ENCODE measurements at regions not wholly inside any gene's neighbourhood (a gene's known extent, or its start where the extent isn't known, plus 50 kb on each side); places are given as distances from the start of the nearest gene placed in this dataset.
"Not testable (repeated sequence)": the region's sequence is repeated elsewhere in the genome, so short reads cannot be mapped to it uniquely, and the experiment has no call there.

GRCh38 chr16:22683730-22684573, 130.0 kb upstream of the HS3ST2 start:
- DNase-seq: no peak

GRCh38 chr16:22684574-22685458, 129.1 kb upstream of the HS3ST2 start:
- no peak for DNase-seq

DNA sequence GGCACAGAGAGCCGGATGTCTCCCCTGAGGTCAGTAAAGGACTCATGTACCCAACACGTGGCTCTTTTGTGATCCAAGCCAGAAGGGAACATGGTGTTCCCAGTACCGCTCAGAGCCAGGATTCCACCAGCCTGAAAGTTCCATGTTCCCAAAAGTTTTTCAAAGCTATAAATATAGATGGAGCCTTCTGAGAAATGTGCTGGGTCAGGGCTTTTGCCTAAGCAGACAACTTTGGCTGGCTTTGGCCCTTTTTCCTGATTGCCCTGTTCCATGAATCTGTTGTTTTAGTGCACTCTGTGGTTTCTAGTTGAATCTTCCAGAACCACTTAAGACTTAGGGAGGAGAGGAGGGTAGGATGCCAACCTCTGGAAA, 128.5 kb upstream of the HS3ST2 start:
- no peak for DNase-seq

DNA sequence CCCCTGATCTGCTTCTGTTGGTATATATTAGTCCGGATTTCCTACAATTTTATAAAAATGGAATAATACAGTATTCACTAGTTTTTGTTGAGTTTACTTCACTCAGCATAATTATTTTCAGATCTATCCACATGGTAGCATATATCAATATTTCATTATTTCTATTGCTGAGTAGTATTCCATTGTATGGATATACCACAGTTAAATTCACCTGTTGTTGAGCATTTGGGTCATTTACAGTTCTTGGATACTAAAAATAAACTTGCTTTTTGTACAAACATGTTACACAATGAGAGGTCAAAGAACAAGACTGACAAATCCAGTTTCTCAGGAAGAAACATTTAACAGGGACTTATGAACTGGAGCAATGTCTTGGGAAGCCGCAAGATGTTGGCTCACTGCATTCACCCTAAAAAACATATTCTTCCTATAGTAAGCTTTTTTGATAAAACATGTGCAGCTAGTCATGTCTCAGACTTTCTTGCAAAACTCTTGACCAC, 126.9 kb upstream of the HS3ST2 start:
- DNase-seq: no peak

DNA sequence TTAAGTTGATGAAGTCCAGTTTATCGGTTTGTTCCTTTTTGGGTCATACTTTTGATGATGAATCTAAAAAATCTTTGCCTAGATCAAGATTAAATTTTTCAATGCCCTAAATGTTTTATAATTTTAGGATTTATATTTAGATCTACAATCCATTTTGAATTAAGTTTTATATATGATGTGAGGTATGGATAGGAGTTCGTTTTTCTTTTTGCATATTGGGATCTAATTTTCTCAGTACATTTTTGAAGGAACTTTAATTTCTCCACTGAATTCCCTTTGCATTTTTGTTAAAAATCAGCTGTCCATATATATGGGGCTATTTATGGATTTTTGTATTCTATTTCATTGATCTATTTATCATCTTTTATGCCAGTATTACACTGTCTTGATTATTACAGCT, 125.5 kb upstream of the HS3ST2 start:
- DNase-seq: no peak

DNA sequence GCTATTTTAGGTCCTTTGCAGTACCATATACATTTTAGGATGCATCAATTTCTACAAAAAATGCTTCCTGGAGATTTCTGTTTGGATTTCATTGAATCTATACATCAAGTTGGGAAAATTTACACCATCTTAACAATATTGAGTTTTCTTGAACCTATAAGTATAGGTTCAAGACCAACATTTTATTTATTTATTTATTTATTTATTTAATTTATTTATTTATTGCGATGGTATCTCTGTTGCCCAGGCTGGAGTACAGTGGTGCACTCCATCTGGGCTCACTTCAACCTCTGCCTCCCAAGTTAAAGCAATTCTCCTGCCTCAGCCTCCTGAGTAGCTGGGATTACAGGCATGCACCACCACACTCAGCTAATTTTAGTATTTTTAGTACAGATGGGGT, 125.0 kb upstream of the HS3ST2 start:
- DNase-seq: no peak

- DNase-seq: no peak
Observed at GRCh38 chr16:22691335-22691734, 122.6 kb upstream of the HS3ST2 start.

GRCh38 chr16:22692034-22692433, 121.9 kb upstream of the HS3ST2 start:
- no peak for DNase-seq

GRCh38 chr16:22692916-22693637, 120.9 kb upstream of the HS3ST2 start:
- no peak for DNase-seq

DNA sequence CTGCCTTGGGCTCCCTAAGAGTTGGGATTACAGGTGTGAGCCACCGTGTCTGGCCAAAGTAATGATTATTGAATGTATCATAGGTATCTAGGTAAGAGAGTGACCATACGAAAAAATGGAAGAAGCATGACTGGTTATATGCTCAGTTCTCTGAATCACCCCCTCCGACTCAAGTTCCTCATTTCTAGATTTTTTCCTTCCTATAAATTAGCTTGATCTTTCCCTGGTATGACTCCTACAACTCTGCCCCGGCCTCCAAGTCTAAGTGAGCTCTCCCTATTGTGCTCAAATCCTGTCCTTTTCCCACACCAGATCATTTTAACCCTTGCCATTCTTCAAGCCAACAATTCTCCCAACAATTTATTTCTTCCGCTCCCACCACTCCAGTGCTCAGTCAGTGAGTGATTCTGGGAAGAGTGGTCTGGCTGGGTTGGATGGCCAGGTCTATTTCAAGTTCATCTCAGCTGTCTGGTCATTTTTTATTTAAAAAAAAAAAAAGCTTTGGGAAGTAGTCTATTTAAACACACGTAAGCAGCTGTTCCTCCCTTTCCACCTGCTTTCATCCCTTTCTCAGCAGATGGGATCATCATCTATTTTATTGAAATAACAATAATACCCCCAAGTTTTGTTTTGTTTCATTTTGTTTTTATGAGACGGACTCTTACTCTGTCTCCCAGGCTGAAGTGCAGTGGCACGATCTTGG, 120.2 kb upstream of the HS3ST2 start:
- DNase-seq: no peak

GRCh38 chr16:22694887-22695382, 119.0 kb upstream of the HS3ST2 start:
- DNase-seq: no peak

- not testable (repeated sequence) for DNase-seq
Observed at GRCh38 chr16:22695773-22696172, 118.2 kb upstream of the HS3ST2 start.

DNA sequence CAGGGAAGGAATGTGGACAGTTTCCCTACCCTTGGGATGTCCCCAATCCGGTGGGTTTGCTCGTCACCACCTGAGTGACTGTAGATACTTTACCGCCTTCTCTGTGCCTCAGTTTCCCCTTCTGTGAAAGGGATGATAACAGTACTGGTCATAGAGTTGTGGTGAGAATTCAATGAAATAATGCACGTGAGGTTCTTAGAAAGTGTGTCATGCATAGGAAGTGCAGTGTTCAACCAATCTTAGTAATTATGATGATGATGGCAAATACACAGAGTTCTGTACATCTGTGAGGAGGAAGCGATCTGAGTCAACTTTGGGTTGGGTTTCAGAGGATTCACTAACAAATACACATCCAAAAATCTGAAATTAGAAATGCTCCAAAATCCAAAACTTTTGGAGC, 114.6 kb upstream of the HS3ST2 start:
- DNase-seq: no peak

DNA sequence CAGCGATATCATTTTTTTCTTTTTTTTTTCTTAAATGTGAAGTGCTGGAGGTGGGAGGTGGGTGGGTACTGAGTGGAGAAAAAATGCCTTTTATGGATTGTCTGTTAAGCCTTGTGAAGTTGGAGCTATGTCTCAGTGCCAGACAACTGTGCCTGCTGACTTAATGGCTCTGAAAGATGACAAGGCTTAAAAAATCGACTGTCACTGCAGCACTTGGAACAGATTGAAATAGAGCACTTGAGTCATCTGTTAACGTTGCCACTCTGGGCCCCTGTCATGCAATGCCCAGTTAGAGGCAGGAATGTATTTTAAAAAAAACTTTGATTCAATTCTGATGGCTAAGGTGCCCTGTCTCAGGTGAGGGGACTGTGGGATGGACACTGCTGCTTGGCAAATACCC, 108.2 kb upstream of the HS3ST2 start:
- DNase-seq: no peak

GRCh38 chr16:22710326-22710725, 103.6 kb upstream of the HS3ST2 start:
- no peak for DNase-seq

DNA sequence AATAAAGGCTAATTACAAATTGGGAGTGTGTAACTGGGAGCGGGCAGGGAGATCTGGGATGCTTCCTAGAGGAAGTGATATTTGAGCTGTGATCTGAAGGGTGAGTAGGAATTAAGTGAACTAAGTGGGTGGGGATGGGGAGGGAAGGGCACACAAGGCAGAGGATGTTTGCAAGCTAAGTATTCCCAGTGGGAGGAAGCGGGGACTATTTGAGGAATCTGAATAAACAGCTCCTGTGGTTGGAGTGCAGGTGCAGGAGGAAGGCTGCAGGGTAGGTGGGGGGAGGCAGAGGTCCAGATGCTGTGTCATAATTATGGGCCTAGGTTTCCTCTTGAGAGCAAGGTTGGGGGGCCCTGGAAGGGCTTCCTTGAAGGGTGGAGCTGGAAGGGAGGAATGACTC, 102.1 kb upstream of the HS3ST2 start:
- DNase-seq: no peak

- no peak for DNase-seq
Observed at GRCh38 chr16:22712471-22712870, 101.5 kb upstream of the HS3ST2 start.

DNA sequence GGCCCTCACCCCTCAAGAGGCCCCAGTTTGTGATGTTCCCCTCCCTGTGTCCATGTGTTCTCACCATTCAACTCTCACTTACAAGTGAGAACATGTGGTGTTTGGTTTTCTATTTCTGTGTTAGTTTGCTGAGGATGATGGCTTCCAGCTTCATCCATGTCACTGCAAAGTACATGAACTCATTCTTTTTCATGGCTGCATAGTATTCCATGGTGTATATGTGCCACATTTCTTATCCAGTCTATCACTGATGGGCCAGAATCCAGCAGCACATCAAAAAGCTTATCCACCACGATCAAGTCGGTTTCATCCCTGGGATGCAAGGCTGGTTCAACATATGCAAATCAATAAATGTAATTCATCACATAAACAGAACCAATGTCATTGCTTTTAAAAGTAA, 95.4 kb upstream of the HS3ST2 start:
- not testable (repeated sequence) for DNase-seq

- no peak for DNase-seq
Observed at GRCh38 chr16:22719945-22720344, 94.0 kb upstream of the HS3ST2 start.

DNA sequence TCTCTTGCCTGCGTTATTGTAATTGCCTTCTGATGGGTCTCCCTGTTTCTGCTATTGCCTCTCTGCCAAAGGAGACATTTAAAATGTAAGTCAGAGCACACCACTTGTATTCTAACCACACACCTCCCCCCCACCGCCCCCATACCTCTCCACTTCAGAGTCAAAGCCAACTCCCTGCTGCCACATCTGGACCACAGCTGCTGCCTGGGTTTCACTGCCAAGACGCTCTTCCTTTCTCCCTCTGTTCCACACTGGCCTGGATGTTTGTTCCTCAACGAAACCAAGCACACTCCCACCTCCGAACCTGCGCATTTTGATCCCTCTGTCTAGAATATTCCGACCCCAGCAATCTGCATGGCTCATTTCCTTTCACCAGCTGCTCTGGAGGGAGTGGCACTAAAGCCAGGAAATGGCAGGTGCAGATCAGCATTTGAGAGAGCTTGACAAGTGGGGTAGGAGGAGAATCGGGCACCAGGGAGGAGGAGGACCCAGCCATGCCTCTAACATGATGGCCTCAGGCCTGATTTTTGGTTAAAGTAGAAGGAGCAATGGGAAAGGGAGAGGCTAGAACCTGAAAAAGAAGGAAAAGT, 92.4 kb upstream of the HS3ST2 start:
- peak; percentile 68 to 77 for DNase-seq

- not testable (repeated sequence) for DNase-seq
Observed at GRCh38 chr16:22722551-22723541, 91.1 kb upstream of the HS3ST2 start.
